Activated B cell treated with CpG ODN at 0.5 μM for 24 hours (primary cell): ENCODE measurements at regions not wholly inside any gene's neighbourhood (a gene's known extent, or its start where the extent isn't known, plus 50 kb on each side); places are given as distances from the start of the nearest gene placed in this dataset.

ENCODE experiments used
- ATAC-seq: fragments of 200-7000 bp; cut with Tn5 transposase; one replicate; pipeline ENCODE4 v1.10.0; 2021; ENCODE audit warnings: low read depth, mild to moderate bottlenecking, moderate library complexity
- CTCF ChIA-PET: fragments of 350-600 bp; sonication (Branson Sonifier 250); formaldehyde crosslinking; loops from one replicate; lab custom pipeline; 2021; ENCODE audit warnings: antibody characterized with exemption; lab: Charles Lee
- POLR2A ChIA-PET: fragments of 350-600 bp; sonication (Branson Sonifier 250); formaldehyde crosslinking; loops from one replicate; lab custom pipeline; 2021; ENCODE audit warnings: antibody characterized with exemption; lab: Charles Lee
- DNase-seq: peaks from one replicate; pipeline ENCODE4 v3.0.0; 2022
- H3K27ac Mint-ChIP-seq: one replicate; pipeline ENCODE4 v1.8.0; 2020; ENCODE audit warnings: mixed read lengths
- H3K27me3 Mint-ChIP-seq: one replicate; pipeline ENCODE4 v1.8.0; 2021; ENCODE audit warnings: mixed read lengths
- H3K36me3 Mint-ChIP-seq: one replicate; pipeline ENCODE4 v1.8.0; 2021; ENCODE audit warnings: low read depth, mixed read lengths
- H3K4me1 Mint-ChIP-seq: one replicate; pipeline ENCODE4 v1.8.0; 2021; ENCODE audit warnings: mixed read lengths
- H3K4me3 Mint-ChIP-seq: one replicate; pipeline ENCODE4 v1.8.0; 2020; ENCODE audit warnings: mild to moderate bottlenecking, mixed read lengths
- H3K9me3 Mint-ChIP-seq: one replicate; pipeline ENCODE4 v1.8.0; 2020; ENCODE audit warnings: mixed read lengths
- CTCF ChIP-seq: fragments of 200-600 bp; IDR thresholded peaks from one replicate; pipeline ENCODE4 v1.8.0; 2022; ENCODE audit warnings: antibody characterized with exemption, mild to moderate bottlenecking
- intact Hi-C: fragments of 100-400 bp; cut with micrococcal nuclease; formaldehyde crosslinking; loops from one replicate; pipeline ENCODE4 v1.15.1; 2024

GRCh38 chr11:25159341-25159740 is 662.5 kb downstream of the LUZP2 start:
- no peak for DNase-seq

GRCh38 chr11:25163421-25163820 is 666.6 kb downstream of the LUZP2 start:
- ChIA-PET CTCF (no interaction called here), POLR2A (no interaction called here)
- no peak for TF ChIP-seq CTCF
- Mint-ChIP-seq H3K27me3 (no peaks in the 10 kb centered on the region), H3K9me3 (peaks cover 3% of the 10 kb centered on the region), H3K4me3 (no peak overlapping the region), H3K36me3 (no peaks in the 10 kb centered on the region), H3K27ac (no peak overlapping the region), H3K4me1 (no peaks in the 10 kb centered on the region)
- intact Hi-C loops, result no loop called here
- ATAC-seq (no peak), DNase-seq (no peak)

More at GRCh38 chr11:25159341-25159740, 662.5 kb downstream of the LUZP2 start:
- Mint-ChIP-seq H3K36me3 (no peaks in the 10 kb centered on the region), H3K4me1 (no peaks in the 10 kb centered on the region), H3K4me3 (no peak overlapping the region), H3K9me3 (peaks cover 14% of the 10 kb centered on the region), H3K27ac (no peak overlapping the region), H3K27me3 (no peaks in the 10 kb centered on the region)
- TF ChIP-seq CTCF, result no peak
- ChIA-PET POLR2A (no interaction called here), CTCF (no interaction called here)
- no peak for ATAC-seq
- intact Hi-C loops, result no loop called here

GRCh38 chr11:25180187-25180586 is 683.3 kb downstream of the LUZP2 start:
- no peak for ATAC-seq
- Mint-ChIP-seq H3K4me1 (no peaks in the 10 kb centered on the region), H3K27me3 (no peaks in the 10 kb centered on the region), H3K4me3 (no peak overlapping the region), H3K36me3 (no peaks in the 10 kb centered on the region), H3K27ac (no peak overlapping the region), H3K9me3 (peaks cover 1% of the 10 kb centered on the region)
- no peak for DNase-seq
- intact Hi-C loops, result no loop called here
- POLR2A ChIA-PET, result no interaction called here
- TF ChIP-seq CTCF, result no peak
- CTCF ChIA-PET, result no interaction called here

- Mint-ChIP-seq H3K4me3 (no peak overlapping the region), H3K36me3 (no peaks in the 10 kb centered on the region), H3K9me3 (no peaks in the 10 kb centered on the region), H3K27me3 (no peaks in the 10 kb centered on the region), H3K27ac (no peak overlapping the region), H3K4me1 (no peaks in the 10 kb centered on the region)
- POLR2A ChIA-PET, result no interaction called here
- no peak for DNase-seq
- no peak for ATAC-seq
- intact Hi-C loops, result no loop called here
- CTCF ChIA-PET, result no interaction called here
- TF ChIP-seq CTCF, result no peak
Observed at GRCh38 chr11:25183411-25183810, 686.6 kb downstream of the LUZP2 start.

GRCh38 chr11:25197515-25197914 is 700.7 kb downstream of the LUZP2 start:
- Mint-ChIP-seq H3K27me3 (no peaks in the 10 kb centered on the region), H3K4me3 (no peak overlapping the region), H3K36me3 (no peaks in the 10 kb centered on the region), H3K27ac (no peak overlapping the region), H3K4me1 (no peaks in the 10 kb centered on the region), H3K9me3 (peaks cover 1% of the 10 kb centered on the region)
- ATAC-seq, result no peak
- intact Hi-C loops, result no loop called here
- TF ChIP-seq CTCF, result no peak
- ChIA-PET CTCF (no interaction called here), POLR2A (no interaction called here)
- DNase-seq, result no peak
